Pancreas (tissue), 10 donors: ENCODE measurements at regions not wholly inside any gene's neighbourhood (a gene's known extent, or its start where the extent isn't known, plus 50 kb on each side); places are given as distances from the start of the nearest gene placed in this dataset.

Experiments used
- ATAC-seq, 4 donors: fragments of 200-7000 bp; cut with Tn5 transposase; one replicate each; pipeline versions ENCODE4 v1.8.0 to v1.9.1; 2020; ENCODE audit warnings: mild to moderate bottlenecking in 4 of 4, moderate library complexity in 4 of 4
- DNase-seq, 6 donors: peaks; one replicate each; pipeline ENCODE4 v3.0.0-alpha.2; 2020
- FAIRE-seq: peaks from 2 replicates; lab custom pipeline; 2012; peaks lifted over from hg19 to GRCh38; lab: Jason Lieb, UNC
- H3K27ac ChIP-seq, 4 donors: fragments of 200-600 bp; sonication (generic); 1 replicate in 3 of 4; 2 replicates in 1 of 4; pipeline versions ENCODE4 v1.5.0 to v1.8.0; 2020
- H3K27me3 ChIP-seq, 4 donors: fragments of 200-600 bp; one replicate each; pipeline ENCODE4 v1.8.0; 2021
- H3K36me3 ChIP-seq, 3 donors: fragments of 200-600 bp; sonication (generic) in 1 of 3; one replicate each; pipeline versions ENCODE4 v1.5.0 to v1.8.0; 2020 to 2021
- H3K4me1 ChIP-seq, 3 donors: fragments of 200-600 bp; one replicate each; pipeline ENCODE4 v1.8.0; 2021
- H3K4me3 ChIP-seq, 4 donors: fragments of 200-600 bp; sonication (generic) in 2 of 4; one replicate each; pipeline versions ENCODE4 v1.5.0 to v1.8.0; 2020 to 2021
- H3K9me3 ChIP-seq, 4 donors: fragments of 200-600 bp; one replicate each; pipeline ENCODE4 v1.8.0; 2021
- WGBS, 2 donors: extraction: QIAGEN DNeasy Blood & Tissue Kit; methylation state at CpG; one replicate each; pipeline ENCODE4 v1.1.7; 2013; 5-methylcytosine and 5-hydroxymethylcytosine counted together
- intact Hi-C, 3 donors: fragments of 100-400 bp; cut with DNase I; formaldehyde crosslinking; loops; one replicate each; pipeline versions ENCODE4 v1.11.1 to v1.14.2; 2022
- TF ChIP-seq, protein P1 (sequence below), 4 donors: fragments of 200-600 bp; sonication (generic) in 3 of 4; IDR thresholded peaks; one replicate each; pipeline versions ENCODE4 v1.5.0 to v1.8.0; 2021; ENCODE audit warnings: antibody characterized with exemption in 4 of 4
- donor health status: healthy with polysubstance abuse.
- donor health status: DM: no; HTN: no; CAD: no; lungs with moderate emphysema.
- donor health status: DM: no; HTN: no; CAD: no.
- donor health status: control.
- donor health status: control.
- donor health status: Bipolar disorder and iron deficiency.
- donor health status: DM: yes; HTN: yes; CAD: no.
- donor health status: DM: no; HTN: no; CAD: no.
- donor health status: DM: no; HTN: no; CAD: no.
- donor health status: DM: yes; HTN: yes; CAD: no.

GRCh38 chr14:28681681-28682080 is 84.9 kb upstream of the FOXG1 start:
- TF ChIP-seq, protein P1, sequence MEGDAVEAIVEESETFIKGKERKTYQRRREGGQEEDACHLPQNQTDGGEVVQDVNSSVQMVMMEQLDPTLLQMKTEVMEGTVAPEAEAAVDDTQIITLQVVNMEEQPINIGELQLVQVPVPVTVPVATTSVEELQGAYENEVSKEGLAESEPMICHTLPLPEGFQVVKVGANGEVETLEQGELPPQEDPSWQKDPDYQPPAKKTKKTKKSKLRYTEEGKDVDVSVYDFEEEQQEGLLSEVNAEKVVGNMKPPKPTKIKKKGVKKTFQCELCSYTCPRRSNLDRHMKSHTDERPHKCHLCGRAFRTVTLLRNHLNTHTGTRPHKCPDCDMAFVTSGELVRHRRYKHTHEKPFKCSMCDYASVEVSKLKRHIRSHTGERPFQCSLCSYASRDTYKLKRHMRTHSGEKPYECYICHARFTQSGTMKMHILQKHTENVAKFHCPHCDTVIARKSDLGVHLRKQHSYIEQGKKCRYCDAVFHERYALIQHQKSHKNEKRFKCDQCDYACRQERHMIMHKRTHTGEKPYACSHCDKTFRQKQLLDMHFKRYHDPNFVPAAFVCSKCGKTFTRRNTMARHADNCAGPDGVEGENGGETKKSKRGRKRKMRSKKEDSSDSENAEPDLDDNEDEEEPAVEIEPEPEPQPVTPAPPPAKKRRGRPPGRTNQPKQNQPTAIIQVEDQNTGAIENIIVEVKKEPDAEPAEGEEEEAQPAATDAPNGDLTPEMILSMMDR (IDR thresholded peaks at IDR 0.05) = no peak
- Histone ChIP-seq H3K27me3 (no peaks in the 10 kb centered on the region), H3K27ac (no peak overlapping the region), H3K36me3 (no peaks in the 10 kb centered on the region), H3K9me3 (no peaks in the 10 kb centered on the region), H3K4me1 (no peaks in the 10 kb centered on the region), H3K4me3 (no peak overlapping the region)
- ATAC-seq (no peak), FAIRE-seq (no peak), DNase-seq (no peak)
- intact Hi-C loops = no loop called here
- WGBS, 2 donors = 48 to 51% methylated on average over 4 of the region's 4 CpGs

- Histone ChIP-seq H3K27me3 (no peaks in the 10 kb centered on the region), H3K4me3 (no peak overlapping the region), H3K36me3 (no peaks in the 10 kb centered on the region), H3K4me1 (no peaks in the 10 kb centered on the region), H3K9me3 (no peaks in the 10 kb centered on the region), H3K27ac (no peak overlapping the region)
- TF ChIP-seq, protein P1 (IDR thresholded peaks at IDR 0.05) = no peak
- no peak for ATAC-seq
- no peak for FAIRE-seq
- intact Hi-C loops = no loop called here
- no peak for DNase-seq
These were observed 76.4 kb upstream of the FOXG1 start for GRCh38 chr14:28690029-28690692.

DNA sequence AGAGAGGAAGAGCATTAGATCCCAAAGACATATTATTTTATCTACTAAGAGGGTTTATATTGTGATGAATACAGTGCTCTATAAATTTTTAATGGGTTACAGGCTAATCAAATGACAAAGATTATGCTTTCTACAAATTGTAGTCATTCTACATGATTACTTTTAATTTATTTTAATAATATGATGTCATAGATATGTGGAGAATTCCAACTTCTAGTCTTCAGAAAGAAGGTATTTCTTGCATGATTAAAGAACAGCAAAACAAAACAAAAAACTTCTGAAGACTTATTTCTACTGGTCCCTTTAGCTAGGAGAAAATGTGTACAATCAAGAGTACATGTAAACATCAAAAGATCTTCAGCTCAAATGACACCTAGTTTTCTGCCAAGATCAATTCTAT is 71.5 kb upstream of the FOXG1 start:
- DNase-seq (no peak), ATAC-seq (no peak), FAIRE-seq (no peak)
- TF ChIP-seq, protein P1 (IDR thresholded peaks at IDR 0.05) = no peak
- H3K36me3 ChIP-seq = no peaks in the 10 kb centered on the region
- no peak overlapping the region for H3K27ac ChIP-seq
- no peaks in the 10 kb centered on the region for H3K27me3 ChIP-seq
- H3K9me3 ChIP-seq = no peaks in the 10 kb centered on the region
- intact Hi-C loops = no loop called here
- H3K4me3 ChIP-seq = no peak overlapping the region
- H3K4me1 ChIP-seq = no peaks in the 10 kb centered on the region

- WGBS, 2 donors = 56 to 74% methylated on average over 2 of the region's 2 CpGs
- intact Hi-C loops = no loop called here
- no peak for FAIRE-seq
These were observed 64.9 kb upstream of the FOXG1 start for GRCh38 chr14:28701733-28702132.

DNA sequence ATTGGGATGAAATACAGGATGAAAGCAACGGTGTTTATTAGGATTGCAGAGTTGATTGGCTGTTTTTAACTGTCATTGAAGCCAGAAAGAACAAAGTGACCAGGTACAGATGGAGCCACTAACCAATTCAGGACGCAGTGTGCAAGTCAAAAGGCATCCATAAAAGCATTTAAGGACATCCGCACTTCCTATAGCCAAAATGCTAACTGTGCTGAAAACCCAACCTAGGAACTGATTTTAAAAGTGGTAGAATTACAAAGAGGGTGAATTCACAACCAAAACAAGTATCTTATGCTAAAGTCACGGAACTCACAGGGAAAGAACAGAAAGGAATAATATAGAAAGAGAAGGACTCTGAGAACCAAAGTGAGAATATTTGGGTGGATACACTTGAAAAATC is 63.1 kb upstream of the FOXG1 start:
- intact Hi-C loops = no loop called here
- no peak for FAIRE-seq
- Histone ChIP-seq H3K27ac (no peak overlapping the region), H3K36me3 (no peaks in the 10 kb centered on the region), H3K4me1 (no peaks in the 10 kb centered on the region), H3K9me3 (no peaks in the 10 kb centered on the region), H3K27me3 (no peaks in the 10 kb centered on the region), H3K4me3 (no peak overlapping the region)
- TF ChIP-seq, protein P1 (IDR thresholded peaks at IDR 0.05) = no peak
- WGBS, 2 donors = 57 to 62% methylated on average over 4 of the region's 4 CpGs
- ATAC-seq = no peak
- no peak for DNase-seq

More at GRCh38 chr14:28701733-28702132, 64.9 kb upstream of the FOXG1 start:
- H3K4me1 ChIP-seq = no peaks in the 10 kb centered on the region
- TF ChIP-seq, protein P1 (IDR thresholded peaks at IDR 0.05) = no peak
- no peak overlapping the region for H3K27ac ChIP-seq
- H3K4me3 ChIP-seq = no peak overlapping the region
- no peaks in the 10 kb centered on the region for H3K36me3 ChIP-seq
- H3K27me3 ChIP-seq = no peaks in the 10 kb centered on the region
- no peak for DNase-seq
- no peak for ATAC-seq
- no peaks in the 10 kb centered on the region for H3K9me3 ChIP-seq
